C4-2B (cell line): ENCODE measurements at regions not wholly inside any gene's neighbourhood (a gene's known extent, or its start where the extent isn't known, plus 50 kb on each side); places are given as distances from the start of the nearest gene placed in this dataset.

Source experiments
- CTCF ChIP-seq: fragments of 450-650 bp; conservative IDR thresholded peaks from 2 replicates; pipeline ENCODE4 v1.5.1; 2017; ENCODE audit warnings: mild to moderate bottlenecking
- ZFX ChIP-seq: fragments of 450-650 bp; IDR thresholded peaks from 2 replicates; pipeline ENCODE4 v1.6.1; 2017

- TF ChIP-seq CTCF = no peak
- TF ChIP-seq ZFX = no peak
Measured at GRCh38 chrX:39773150-39773549, 324.6 kb downstream of the BCOR start.
